Endodermal cell (in vitro differentiated cells): ENCODE measurements at regions not wholly inside any gene's neighbourhood (a gene's known extent, or its start where the extent isn't known, plus 50 kb on each side); places are given as distances from the start of the nearest gene placed in this dataset.
"Not testable (repeated sequence)": the region's sequence is repeated elsewhere in the genome, so short reads cannot be mapped to it uniquely, and the experiment has no call there.

ENCODE experiments used
- DNase-seq: peaks from one replicate; pipeline ENCODE4 v3.0.0-alpha.2; 2017
- H3K27ac ChIP-seq: 2 replicates; pipeline ENCODE4 v1.5.1; 2013; ENCODE audit warnings: mild to moderate bottlenecking, low read depth, low read length, moderate library complexity
- H3K27me3 ChIP-seq: 2 replicates; pipeline ENCODE4 v1.6.1; 2013; ENCODE audit warnings: mild to moderate bottlenecking, low read length, moderate library complexity; ENCODE audit not compliant: insufficient read depth, control insufficient read depth, poor library complexity, severe bottlenecking
- H3K36me3 ChIP-seq: 2 replicates; pipeline ENCODE4 v1.7.0; 2013; ENCODE audit warnings: mild to moderate bottlenecking, low read length, moderate library complexity; ENCODE audit not compliant: control insufficient read depth, insufficient read depth
- H3K4me1 ChIP-seq: one replicate; pipeline ENCODE4 v1.7.0; 2013; ENCODE audit warnings: low read length; ENCODE audit not compliant: control insufficient read depth, insufficient read depth
- H3K4me3 ChIP-seq: 2 replicates; pipeline ENCODE4 v1.5.1; 2013; ENCODE audit warnings: mild to moderate bottlenecking, low read length, moderate library complexity
- H3K9ac ChIP-seq: 2 replicates; pipeline ENCODE4 v1.6.1; 2013; ENCODE audit warnings: mild to moderate bottlenecking, low read length, moderate library complexity; ENCODE audit not compliant: poor library complexity, severe bottlenecking; ENCODE audit errors: extremely low read depth
- H3K9me3 ChIP-seq: 2 replicates; pipeline ENCODE4 v1.6.1; 2013; ENCODE audit warnings: mild to moderate bottlenecking, low read length, moderate library complexity; ENCODE audit not compliant: control insufficient read depth
- H3K27ac Mint-ChIP-seq: 2 replicates; pipeline ENCODE4 v1.8.0; 2020; ENCODE audit warnings: mixed read lengths
- H3K27me3 Mint-ChIP-seq: 2 replicates; pipeline ENCODE4 v1.8.0; 2021; ENCODE audit warnings: mild to moderate bottlenecking, mixed read lengths; ENCODE audit not compliant: insufficient read depth
- H3K36me3 Mint-ChIP-seq: 2 replicates; pipeline ENCODE4 v1.8.0; 2020; ENCODE audit warnings: low read depth, mixed read lengths
- H3K4me1 Mint-ChIP-seq: 2 replicates; pipeline ENCODE4 v1.8.0; 2020; ENCODE audit warnings: mixed read lengths
- H3K4me3 Mint-ChIP-seq: 2 replicates; pipeline ENCODE4 v1.8.0; 2020; ENCODE audit warnings: mild to moderate bottlenecking, moderate library complexity, mixed read lengths
- H3K9me3 Mint-ChIP-seq: 2 replicates; pipeline ENCODE4 v1.8.0; 2020; ENCODE audit warnings: mild to moderate bottlenecking, mixed read lengths
- WGBS, 2 experiments: methylation state at CpG; one replicate each; pipeline versions ENCODE4 v1.1.5 to v1.1.7; 2013; ENCODE audit warnings: missing lambda C conversion rate in 2 of 2, mixed read lengths in 1 of 2; ENCODE audit not compliant: insufficient coverage in 1 of 2, insufficient read length in 1 of 2; 5-methylcytosine and 5-hydroxymethylcytosine counted together
- TF ChIP-seq, protein P1 (sequence below): fragments of 200-600 bp; sonication (generic); conservative IDR thresholded peaks from 2 replicates; pipeline ENCODE4 v1.5.0; 2021; ENCODE audit warnings: antibody characterized with exemption, mild to moderate bottlenecking

DNA sequence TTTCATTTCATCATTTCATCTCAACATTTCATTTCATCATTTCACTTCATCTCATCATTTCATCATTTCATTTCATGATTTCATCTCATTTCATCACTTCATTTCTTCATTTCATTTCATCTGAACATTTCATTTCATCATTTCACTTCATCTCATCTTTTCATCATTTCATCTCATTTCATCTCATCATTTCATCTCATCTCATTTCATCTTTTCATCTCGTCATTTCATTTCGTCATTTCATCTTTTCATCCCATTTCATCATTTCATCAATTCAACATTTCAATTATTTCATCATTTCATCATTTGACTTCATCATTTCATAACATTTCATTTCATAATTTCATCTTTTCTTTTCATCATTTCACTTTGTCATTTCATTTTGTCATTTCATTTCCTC lies 128.4 kb downstream of the ANKRD30BL start:
- DNase-seq, result no peak
- Mint-ChIP-seq H3K36me3 (no peaks in the 10 kb centered on the region), H3K4me3 (no peak overlapping the region), H3K9me3 (no peaks in the 10 kb centered on the region), H3K4me1 (no peaks in the 10 kb centered on the region), H3K27me3 (peaks cover 14% of the 10 kb centered on the region), H3K27ac (no peak overlapping the region)
- Histone ChIP-seq H3K36me3 (no peaks in the 10 kb centered on the region), H3K4me1 (no peaks in the 10 kb centered on the region), H3K9ac (no peak overlapping the region), H3K9me3 (no peaks in the 10 kb centered on the region), H3K4me3 (no peak overlapping the region), H3K27ac (no peak overlapping the region), H3K27me3 (peaks cover 24% of the 10 kb centered on the region)
- 86 to 87% methylated on average over 2 of the region's 2 CpGs for WGBS, 2 experiments
- TF ChIP-seq, protein P1, sequence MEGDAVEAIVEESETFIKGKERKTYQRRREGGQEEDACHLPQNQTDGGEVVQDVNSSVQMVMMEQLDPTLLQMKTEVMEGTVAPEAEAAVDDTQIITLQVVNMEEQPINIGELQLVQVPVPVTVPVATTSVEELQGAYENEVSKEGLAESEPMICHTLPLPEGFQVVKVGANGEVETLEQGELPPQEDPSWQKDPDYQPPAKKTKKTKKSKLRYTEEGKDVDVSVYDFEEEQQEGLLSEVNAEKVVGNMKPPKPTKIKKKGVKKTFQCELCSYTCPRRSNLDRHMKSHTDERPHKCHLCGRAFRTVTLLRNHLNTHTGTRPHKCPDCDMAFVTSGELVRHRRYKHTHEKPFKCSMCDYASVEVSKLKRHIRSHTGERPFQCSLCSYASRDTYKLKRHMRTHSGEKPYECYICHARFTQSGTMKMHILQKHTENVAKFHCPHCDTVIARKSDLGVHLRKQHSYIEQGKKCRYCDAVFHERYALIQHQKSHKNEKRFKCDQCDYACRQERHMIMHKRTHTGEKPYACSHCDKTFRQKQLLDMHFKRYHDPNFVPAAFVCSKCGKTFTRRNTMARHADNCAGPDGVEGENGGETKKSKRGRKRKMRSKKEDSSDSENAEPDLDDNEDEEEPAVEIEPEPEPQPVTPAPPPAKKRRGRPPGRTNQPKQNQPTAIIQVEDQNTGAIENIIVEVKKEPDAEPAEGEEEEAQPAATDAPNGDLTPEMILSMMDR, result no peak

DNA sequence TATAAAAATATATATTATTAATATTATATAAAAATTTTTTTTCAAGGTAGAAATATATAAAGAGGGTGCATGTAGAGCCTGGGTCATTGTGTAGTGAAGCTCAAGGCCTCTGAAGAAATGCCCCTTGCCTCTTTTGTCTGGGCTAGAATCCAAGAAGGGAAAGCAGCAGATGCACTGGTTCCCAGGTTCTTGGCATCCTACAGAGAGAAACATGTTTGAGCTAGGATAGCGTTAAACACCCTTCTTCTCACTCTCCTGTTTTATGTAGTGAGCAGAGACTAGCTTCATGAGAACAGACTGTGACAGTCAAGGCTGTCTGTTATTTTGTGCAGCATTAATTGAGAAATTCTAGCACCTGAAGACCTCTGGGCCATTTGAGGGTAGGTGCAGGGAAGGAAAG lies 149.7 kb downstream of the ANKRD30BL start:
- H3K27ac ChIP-seq, H3K36me3 Mint-ChIP-seq, DNase-seq, H3K9me3 ChIP-seq, H3K4me3 Mint-ChIP-seq, H3K36me3 ChIP-seq, H3K4me1 ChIP-seq, H3K9me3 Mint-ChIP-seq, H3K9ac ChIP-seq, H3K4me3 ChIP-seq, H3K4me1 Mint-ChIP-seq, H3K27ac Mint-ChIP-seq: not testable (repeated sequence)
- WGBS, 2 experiments, result 80% methylated on average over 1 of the region's 1 CpG; no CpG with 5 or more reads in 1 of the 2 experiments
- H3K27me3 ChIP-seq, result peaks cover 53% of the 10 kb centered on the region
- H3K27me3 Mint-ChIP-seq, result peaks cover 56% of the 10 kb centered on the region

DNA sequence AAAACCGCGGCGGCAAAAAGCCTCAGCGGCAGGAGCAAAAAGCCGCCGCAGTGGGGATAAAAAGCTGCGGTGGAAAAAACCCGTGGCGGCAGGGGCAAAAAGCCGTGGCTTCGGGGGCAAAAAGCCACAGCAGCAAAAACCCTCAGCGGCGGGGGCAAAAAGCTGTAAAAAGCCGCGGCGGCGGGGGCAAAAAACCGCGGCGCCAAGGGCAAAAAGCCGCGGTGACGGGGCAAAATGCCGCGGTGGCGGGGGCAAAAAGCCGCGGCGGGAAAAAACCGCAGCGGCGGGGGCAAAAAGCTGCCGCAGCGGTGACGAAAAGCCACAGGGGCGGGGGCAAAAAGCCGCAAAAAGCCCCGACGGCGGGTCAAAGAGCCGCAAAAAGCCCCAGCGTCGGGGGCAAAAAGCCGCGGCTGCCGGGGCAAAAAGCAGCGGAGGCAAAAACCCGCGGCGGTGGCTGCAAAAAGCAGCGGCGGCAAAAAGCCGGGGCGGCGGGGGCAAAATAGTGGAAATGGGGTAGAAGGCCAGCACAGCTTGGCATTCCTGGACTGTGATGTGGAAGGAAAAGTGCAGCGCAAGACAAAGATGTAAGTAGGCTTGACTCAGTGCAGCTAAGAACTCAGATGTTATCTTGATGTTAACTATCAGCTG lies 151.8 kb downstream of the ANKRD30BL start:
- H3K27ac Mint-ChIP-seq, result no peak overlapping the region

More for the DNA sequence above, 151.8 kb downstream of the ANKRD30BL start:
- H3K27me3 ChIP-seq, result peaks cover 54% of the 10 kb centered on the region
- H3K9ac ChIP-seq, result peak overlapping the region; percentile 11
- H3K4me1 ChIP-seq, result no peaks in the 10 kb centered on the region
- peak; percentile 62 for DNase-seq
- Mint-ChIP-seq H3K4me1 (no peaks in the 10 kb centered on the region), H3K27me3 (peaks cover 70% of the 10 kb centered on the region), H3K9me3 (no peaks in the 10 kb centered on the region), H3K36me3 (no peaks in the 10 kb centered on the region), H3K4me3 (peak overlapping the region; percentile 49)
- H3K9me3 ChIP-seq, result no peaks in the 10 kb centered on the region
- H3K36me3 ChIP-seq, result no peaks in the 10 kb centered on the region
- WGBS, 2 experiments, result 4 to 6% methylated on average over 13 to 56 of the region's 56 CpGs
- TF ChIP-seq, protein P1, result no peak
- no peak overlapping the region for H3K27ac ChIP-seq
- peak overlapping the region; percentile 49 for H3K4me3 ChIP-seq
